ENCODE measurements at regions not wholly inside any gene's neighbourhood (a gene's known extent, or its start where the extent isn't known, plus 50 kb on each side); places are given as distances from the start of the nearest gene placed in this dataset.
A peak's percentile ranks its signal among the peaks of the same experiment; 100 is the strongest.

- no peak for FAIRE-seq
These were observed 272.2 kb upstream of the CFAP20DC start for GRCh38 chr3:59321881-59322540.

DNA sequence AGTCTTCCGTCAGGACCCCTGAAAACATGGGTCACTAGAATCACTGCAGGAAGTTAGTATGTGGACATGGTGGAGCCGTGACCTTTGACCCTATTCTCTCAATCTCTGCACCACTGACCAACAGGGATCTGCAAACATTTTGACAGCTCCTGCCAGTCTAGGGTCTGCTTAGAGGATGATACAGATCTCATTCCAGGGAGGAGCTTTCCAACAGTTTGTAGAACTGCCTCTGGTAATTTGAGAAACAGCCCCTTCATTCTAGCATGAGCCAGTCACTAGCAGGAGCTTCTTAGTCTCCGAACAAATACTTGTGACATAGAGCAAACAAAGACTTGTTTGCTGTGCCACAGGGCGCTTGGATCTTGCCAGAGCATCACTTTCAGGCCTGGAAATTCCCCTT lies 270.3 kb upstream of the CFAP20DC start:
- FAIRE-seq = no peak

DNA sequence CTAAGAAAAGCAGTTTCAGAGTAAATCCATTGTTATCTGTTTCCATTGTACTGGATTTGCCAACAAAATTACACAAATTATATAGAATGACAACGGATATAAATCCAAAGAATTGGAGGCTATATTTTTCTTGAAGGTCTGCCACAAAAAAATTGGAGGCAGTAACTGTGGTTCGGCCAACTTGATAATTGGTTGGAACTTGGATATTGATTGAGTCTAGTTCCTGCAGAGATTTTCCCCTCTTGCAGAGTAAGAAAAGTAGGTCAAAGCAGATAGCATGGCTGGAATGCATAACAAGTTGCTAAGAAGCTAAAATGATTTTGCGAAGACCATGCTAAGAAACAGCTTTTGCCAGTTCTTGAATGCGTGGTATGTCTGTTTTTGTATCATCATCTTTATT lies 269.6 kb upstream of the CFAP20DC start:
- no peak for FAIRE-seq

GRCh38 chr3:59318881-59319280 lies 269.1 kb upstream of the CFAP20DC start:
- no peak for FAIRE-seq

- FAIRE-seq = no peak
These were observed 267.6 kb upstream of the CFAP20DC start for GRCh38 chr3:59317386-59317785.

GRCh38 chr3:59316688-59317275 lies 267.0 kb upstream of the CFAP20DC start:
- no peak for FAIRE-seq

DNA sequence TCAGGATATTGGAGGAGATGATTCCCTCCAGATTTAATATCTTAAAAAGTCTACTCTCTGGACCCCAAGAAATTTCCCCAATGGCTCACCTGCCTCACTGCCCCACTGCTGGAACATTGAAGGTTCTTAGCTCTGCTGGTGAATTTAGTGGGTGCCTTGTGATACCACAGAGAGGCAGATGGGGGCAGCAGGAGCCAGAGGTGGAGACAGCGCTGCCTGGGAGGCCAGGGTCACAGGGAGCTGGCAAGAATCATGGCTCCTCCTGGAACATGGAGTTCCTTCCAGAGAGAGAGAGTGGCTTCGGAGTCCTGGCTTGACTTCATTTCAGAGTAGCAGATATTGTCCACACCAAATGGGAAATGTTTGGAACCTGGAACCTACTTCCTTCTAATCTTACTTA lies 263.5 kb upstream of the CFAP20DC start:
- FAIRE-seq = peak; percentile 28

DNA sequence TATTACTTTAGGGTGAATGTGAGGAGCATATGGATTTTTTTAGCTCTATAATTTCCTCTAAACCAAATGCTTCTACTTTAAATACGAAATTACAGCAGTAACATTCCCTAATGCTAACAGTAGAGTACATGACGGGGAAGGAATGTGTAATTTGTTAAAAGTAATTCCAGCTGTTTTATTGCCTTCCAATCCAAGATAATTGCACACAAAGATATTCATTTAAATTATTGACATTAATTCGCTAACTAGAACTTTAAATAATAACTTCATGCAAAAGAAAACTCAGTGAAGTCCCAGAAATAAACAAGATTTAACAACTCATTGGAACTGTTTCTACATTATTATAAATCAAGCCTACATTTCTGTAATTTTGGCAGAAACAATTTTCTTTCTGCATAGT lies 261.4 kb upstream of the CFAP20DC start:
- peak; percentile 95 for FAIRE-seq

GRCh38 chr3:59310736-59311135 lies 260.9 kb upstream of the CFAP20DC start:
- no peak for FAIRE-seq

GRCh38 chr3:59308684-59309083 lies 258.9 kb upstream of the CFAP20DC start:
- no peak for FAIRE-seq

- FAIRE-seq = peak; percentile 92
These were observed 258.2 kb upstream of the CFAP20DC start for GRCh38 chr3:59308001-59308400.

DNA sequence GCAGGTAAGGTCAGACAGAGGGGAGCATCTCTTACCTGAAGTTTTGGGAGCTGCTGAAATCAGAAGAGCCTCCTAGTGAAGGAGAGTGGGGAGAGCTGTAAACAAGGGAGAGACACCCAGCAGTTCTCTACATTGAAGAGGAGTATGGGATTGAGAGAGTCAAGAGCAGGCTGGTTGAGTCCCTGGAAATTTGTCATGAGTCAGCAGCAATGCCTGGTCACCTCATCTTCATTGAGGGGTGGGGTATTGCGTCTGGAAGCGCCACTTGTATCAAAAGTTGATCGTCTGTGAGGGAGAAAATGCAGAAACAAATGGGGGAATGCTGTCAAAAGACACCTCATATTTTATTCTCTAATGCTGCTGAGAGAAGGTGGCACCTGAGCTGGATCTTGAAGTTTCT lies 256.6 kb upstream of the CFAP20DC start:
- FAIRE-seq = no peak

- no peak for FAIRE-seq
These were observed 254.5 kb upstream of the CFAP20DC start for GRCh38 chr3:59304296-59304695.

DNA sequence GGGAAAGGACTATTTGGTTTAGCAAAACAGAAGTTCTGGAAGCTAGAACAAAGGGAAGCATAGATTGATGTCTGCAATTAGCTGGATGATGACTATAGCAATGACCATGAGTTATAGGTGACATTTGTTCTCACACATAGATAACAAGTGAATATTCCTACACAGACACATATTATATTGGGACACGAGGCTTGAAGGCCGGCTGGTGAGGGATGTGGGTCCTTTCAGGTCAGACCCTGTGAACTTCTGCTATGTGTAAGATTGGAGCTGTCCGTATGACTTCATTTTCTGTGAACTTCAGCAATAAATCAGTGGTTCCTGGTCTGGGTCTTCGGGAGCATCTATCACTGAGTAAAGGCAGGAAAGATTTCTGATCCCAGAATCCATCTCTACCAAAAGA lies 253.6 kb upstream of the CFAP20DC start:
- FAIRE-seq = no peak

GRCh38 chr3:59302442-59302841 lies 252.6 kb upstream of the CFAP20DC start:
- FAIRE-seq = no peak

GRCh38 chr3:59300733-59301132 lies 250.9 kb upstream of the CFAP20DC start:
- no peak for FAIRE-seq

DNA sequence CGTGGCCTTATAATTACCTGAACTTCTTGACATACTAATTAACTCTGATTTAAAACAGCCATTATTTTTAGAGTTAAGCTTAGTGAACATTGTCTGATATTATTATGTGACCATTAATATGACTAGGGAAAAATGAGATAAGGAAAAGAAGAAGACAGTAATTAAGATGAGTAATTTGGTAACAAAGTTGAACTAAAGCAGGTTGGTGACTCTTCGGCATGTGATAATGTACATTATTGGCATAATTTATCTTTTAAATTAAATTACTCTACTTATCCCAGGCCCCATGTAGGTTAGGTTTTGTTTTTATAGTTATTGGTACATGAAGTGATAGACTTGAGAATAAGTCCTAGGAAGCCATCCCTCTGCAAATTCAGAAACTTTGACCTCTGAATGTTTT lies 249.7 kb upstream of the CFAP20DC start:
- FAIRE-seq = no peak

GRCh38 chr3:59290358-59290757 lies 240.5 kb upstream of the CFAP20DC start:
- FAIRE-seq = no peak

DNA sequence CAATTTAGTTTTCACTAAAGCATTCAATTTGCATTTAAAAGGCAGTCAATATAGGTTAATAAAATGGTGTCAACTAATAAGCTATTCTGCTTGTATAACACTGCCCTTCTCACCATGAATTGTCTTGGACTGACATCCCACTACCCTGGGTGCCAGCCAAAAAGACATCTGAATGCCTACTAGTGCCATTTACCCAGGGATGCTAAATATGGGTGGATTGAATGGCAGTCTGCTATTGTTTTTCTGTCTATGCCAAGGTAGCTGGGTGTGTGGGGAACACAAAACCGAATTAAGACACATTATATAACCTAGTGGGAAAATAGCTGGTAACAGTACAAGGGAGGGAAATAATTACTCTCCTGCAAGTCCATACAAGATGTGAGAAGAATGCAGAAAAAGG lies 240.0 kb upstream of the CFAP20DC start:
- no peak for FAIRE-seq

- FAIRE-seq = no peak
These were observed 239.1 kb upstream of the CFAP20DC start for GRCh38 chr3:59288951-59289350.

- no peak for FAIRE-seq
These were observed 237.1 kb upstream of the CFAP20DC start for GRCh38 chr3:59286791-59287531.

DNA sequence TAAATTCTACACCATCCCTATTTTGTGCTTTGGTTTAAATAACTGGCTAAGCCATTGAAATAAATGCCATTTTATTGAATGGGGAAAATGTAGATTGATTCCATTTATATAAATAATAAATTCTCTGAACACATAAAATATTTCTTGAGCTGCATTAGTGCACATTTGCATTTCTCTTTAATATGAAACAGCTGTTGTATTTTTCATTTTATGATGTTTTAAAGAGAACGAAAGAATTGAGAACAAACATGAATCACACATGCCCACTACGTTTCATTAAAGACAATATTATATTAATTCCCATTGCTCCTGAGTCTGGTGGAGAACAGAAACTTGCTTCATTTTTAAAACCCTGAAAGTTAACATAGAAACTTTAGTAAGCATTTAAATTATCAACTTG lies 235.7 kb upstream of the CFAP20DC start:
- no peak for FAIRE-seq

GRCh38 chr3:59284926-59285325 lies 235.1 kb upstream of the CFAP20DC start:
- no peak for FAIRE-seq

DNA sequence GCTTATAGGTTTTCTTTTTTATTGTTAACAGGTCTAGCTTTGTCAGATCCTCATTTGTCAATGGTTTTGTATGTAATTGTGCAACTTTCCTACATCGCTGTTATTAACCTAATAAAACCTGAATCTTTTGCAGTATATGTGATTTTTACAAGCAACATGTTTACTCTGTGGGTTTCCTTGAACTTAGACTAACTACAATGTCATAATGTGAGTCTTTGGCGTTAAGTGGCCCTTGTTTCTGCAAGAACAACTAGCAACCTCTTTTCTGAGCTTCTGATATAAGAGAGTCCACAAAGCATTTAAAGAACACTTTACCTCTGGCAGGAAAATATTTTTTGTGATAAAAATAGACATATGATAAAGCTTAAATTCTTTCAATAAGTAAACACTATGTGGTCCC lies 230.3 kb upstream of the CFAP20DC start:
- FAIRE-seq = no peak
